Activated naive CD4-positive, alpha-beta T cell treated with anti-CD3 and anti-CD28 coated beads for 36 hours (primary cell): ENCODE measurements at regions not wholly inside any gene's neighbourhood (a gene's known extent, or its start where the extent isn't known, plus 50 kb on each side); places are given as distances from the start of the nearest gene placed in this dataset.

Experiments used
- CTCF ChIA-PET: fragments of 350-600 bp; sonication (Branson Sonifier 250); formaldehyde crosslinking; loops from one replicate; lab custom pipeline; 2021; ENCODE audit warnings: antibody characterized with exemption; lab: Charles Lee
- DNase-seq: peaks from one replicate; pipeline ENCODE4 v3.0.0-alpha.2; 2020
- H3K27ac Mint-ChIP-seq: one replicate; pipeline ENCODE4 v1.8.0; 2021; ENCODE audit warnings: mild to moderate bottlenecking, mixed read lengths
- H3K27me3 Mint-ChIP-seq: one replicate; pipeline ENCODE4 v1.8.0; 2021; ENCODE audit warnings: low read depth, mixed read lengths
- H3K36me3 Mint-ChIP-seq: one replicate; pipeline ENCODE4 v1.8.0; 2021; ENCODE audit warnings: low read depth, mixed read lengths
- H3K4me1 Mint-ChIP-seq: one replicate; pipeline ENCODE4 v1.8.0; 2021; ENCODE audit warnings: low read depth, mixed read lengths
- H3K4me3 Mint-ChIP-seq: one replicate; pipeline ENCODE4 v1.8.0; 2021; ENCODE audit warnings: mild to moderate bottlenecking, moderate library complexity, mixed read lengths
- H3K9me3 Mint-ChIP-seq: one replicate; pipeline ENCODE4 v1.8.0; 2021; ENCODE audit warnings: mixed read lengths
- intact Hi-C: fragments of 100-400 bp; cut with micrococcal nuclease; formaldehyde crosslinking; loops from one replicate; pipeline ENCODE4 v1.15.1; 2023

- CTCF ChIA-PET, result no interaction called here
- H3K27ac Mint-ChIP-seq, result no peak overlapping the region
These were observed 92.1 kb upstream of the GSE1 start for GRCh38 chr16:85520853-85521521.

GRCh38 chr16:85521552-85522307 lies 91.4 kb upstream of the GSE1 start:
- no peaks in the 10 kb centered on the region for H3K9me3 Mint-ChIP-seq
- H3K4me1 Mint-ChIP-seq, result no peaks in the 10 kb centered on the region
- no peak for DNase-seq
- no peaks in the 10 kb centered on the region for H3K36me3 Mint-ChIP-seq
- no peaks in the 10 kb centered on the region for H3K27me3 Mint-ChIP-seq
- intact Hi-C loops, result no loop called here
- H3K27ac Mint-ChIP-seq, result no peak overlapping the region
- H3K4me3 Mint-ChIP-seq, result no peak overlapping the region
- CTCF ChIA-PET, result interaction anchor here (1.1 kb wide), 1 partner anchor 30 kb away, joined by 3 read pairs; no protein-coding TSS in a partner anchor

More at GRCh38 chr16:85520853-85521521, 92.1 kb upstream of the GSE1 start:
- DNase-seq, result no peak
- Mint-ChIP-seq H3K4me3 (no peak overlapping the region), H3K27me3 (no peaks in the 10 kb centered on the region), H3K36me3 (no peaks in the 10 kb centered on the region), H3K9me3 (no peaks in the 10 kb centered on the region), H3K4me1 (no peaks in the 10 kb centered on the region)
- intact Hi-C loops, result no loop called here

GRCh38 chr16:85522308-85522841 lies 90.7 kb upstream of the GSE1 start:
- Mint-ChIP-seq H3K27me3 (no peaks in the 10 kb centered on the region), H3K36me3 (no peaks in the 10 kb centered on the region), H3K9me3 (no peaks in the 10 kb centered on the region), H3K4me3 (no peak overlapping the region), H3K27ac (no peak overlapping the region), H3K4me1 (no peaks in the 10 kb centered on the region)
- CTCF ChIA-PET, result interaction anchor here (1.1 kb wide), 1 partner anchor 31 kb away, joined by 3 read pairs; no protein-coding TSS in a partner anchor
- intact Hi-C loops, result no loop called here
- no peak for DNase-seq

- H3K9me3 Mint-ChIP-seq, result no peaks in the 10 kb centered on the region
- intact Hi-C loops, result no loop called here
- no peaks in the 10 kb centered on the region for H3K4me1 Mint-ChIP-seq
- CTCF ChIA-PET, result interaction anchor here (1.1 kb wide), 1 partner anchor 31 kb away, joined by 3 read pairs; no protein-coding TSS in a partner anchor
- H3K27me3 Mint-ChIP-seq, result no peaks in the 10 kb centered on the region
- no peaks in the 10 kb centered on the region for H3K36me3 Mint-ChIP-seq
- no peak overlapping the region for H3K27ac Mint-ChIP-seq
- DNase-seq, result no peak
- no peak overlapping the region for H3K4me3 Mint-ChIP-seq
These were observed 90.1 kb upstream of the GSE1 start for GRCh38 chr16:85522842-85523601.

GRCh38 chr16:85523602-85524364 lies 89.3 kb upstream of the GSE1 start:
- Mint-ChIP-seq H3K4me1 (no peaks in the 10 kb centered on the region), H3K27ac (no peak overlapping the region), H3K27me3 (no peaks in the 10 kb centered on the region), H3K9me3 (no peaks in the 10 kb centered on the region), H3K4me3 (no peak overlapping the region), H3K36me3 (no peaks in the 10 kb centered on the region)
- DNase-seq, result no peak
- CTCF ChIA-PET, result no interaction called here
- intact Hi-C loops, result no loop called here

- no peak for DNase-seq
- CTCF ChIA-PET, result no interaction called here
- Mint-ChIP-seq H3K4me3 (no peak overlapping the region), H3K27ac (no peak overlapping the region), H3K27me3 (no peaks in the 10 kb centered on the region), H3K4me1 (no peaks in the 10 kb centered on the region), H3K9me3 (no peaks in the 10 kb centered on the region), H3K36me3 (no peaks in the 10 kb centered on the region)
- intact Hi-C loops, result no loop called here
These were observed 88.8 kb upstream of the GSE1 start for GRCh38 chr16:85524365-85524629.

- Mint-ChIP-seq H3K27ac (no peak overlapping the region), H3K36me3 (no peaks in the 10 kb centered on the region), H3K27me3 (no peaks in the 10 kb centered on the region), H3K4me1 (no peaks in the 10 kb centered on the region), H3K4me3 (no peak overlapping the region), H3K9me3 (no peaks in the 10 kb centered on the region)
- CTCF ChIA-PET, result no interaction called here
- intact Hi-C loops, result no loop called here
- no peak for DNase-seq
These were observed 88.3 kb upstream of the GSE1 start for GRCh38 chr16:85524630-85525419.

- intact Hi-C loops, result no loop called here
- CTCF ChIA-PET, result no interaction called here
- DNase-seq, result no peak
These were observed 87.5 kb upstream of the GSE1 start for GRCh38 chr16:85525420-85526184.

GRCh38 chr16:85526185-85526974 lies 86.7 kb upstream of the GSE1 start:
- Mint-ChIP-seq H3K27ac (no peak overlapping the region), H3K9me3 (no peaks in the 10 kb centered on the region), H3K4me3 (no peak overlapping the region), H3K4me1 (no peaks in the 10 kb centered on the region), H3K36me3 (no peaks in the 10 kb centered on the region), H3K27me3 (no peaks in the 10 kb centered on the region)
- CTCF ChIA-PET, result interaction anchor here (0.9 kb wide), 1 partner anchor 83 kb away, joined by 4 read pairs; no protein-coding TSS in a partner anchor
- no peak for DNase-seq
- intact Hi-C loops, result no loop called here

More at GRCh38 chr16:85525420-85526184, 87.5 kb upstream of the GSE1 start:
- no peak overlapping the region for H3K27ac Mint-ChIP-seq
- H3K9me3 Mint-ChIP-seq, result no peaks in the 10 kb centered on the region
- no peaks in the 10 kb centered on the region for H3K27me3 Mint-ChIP-seq
- no peaks in the 10 kb centered on the region for H3K4me1 Mint-ChIP-seq
- H3K36me3 Mint-ChIP-seq, result no peaks in the 10 kb centered on the region
- H3K4me3 Mint-ChIP-seq, result no peak overlapping the region

GRCh38 chr16:85527042-85527766 lies 85.9 kb upstream of the GSE1 start:
- no peaks in the 10 kb centered on the region for H3K4me1 Mint-ChIP-seq
- no peaks in the 10 kb centered on the region for H3K36me3 Mint-ChIP-seq
- no peak for DNase-seq
- intact Hi-C loops, result no loop called here
- H3K27ac Mint-ChIP-seq, result no peak overlapping the region
- no peaks in the 10 kb centered on the region for H3K27me3 Mint-ChIP-seq
- CTCF ChIA-PET, result interaction anchor here (0.9 to 2.8 kb wide), 2 partner anchors 82 kb away, joined by 4 to 16 read pairs; no protein-coding TSS in a partner anchor
- no peaks in the 10 kb centered on the region for H3K9me3 Mint-ChIP-seq
- no peak overlapping the region for H3K4me3 Mint-ChIP-seq
